ENCODE measurements at regions not wholly inside any gene's neighbourhood (a gene's known extent, or its start where the extent isn't known, plus 50 kb on each side); places are given as distances from the start of the nearest gene placed in this dataset.
"Not testable (repeated sequence)": the region's sequence is repeated elsewhere in the genome, so short reads cannot be mapped to it uniquely, and the experiment has no call there.

DNA sequence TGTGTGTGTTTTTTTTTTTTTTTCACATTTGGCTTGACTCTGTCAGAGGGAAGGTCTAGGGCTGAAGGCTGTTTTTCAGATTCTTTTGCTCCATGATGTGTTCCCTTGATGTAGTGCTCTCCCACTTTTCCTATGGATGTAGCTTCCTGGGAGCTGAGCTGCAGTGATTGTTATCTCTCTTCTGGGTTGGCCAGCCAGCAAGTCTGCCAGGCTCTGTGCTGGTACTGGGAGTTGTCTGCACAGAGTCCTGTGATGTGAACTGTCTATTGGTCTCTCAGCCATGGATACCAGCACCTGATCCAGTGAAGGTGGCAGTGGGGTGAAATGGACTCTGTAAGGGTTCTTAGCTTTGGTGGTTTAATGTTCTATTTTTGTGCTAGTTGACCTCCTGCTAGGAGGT is 377.4 kb upstream of the MAN1A1 start:
- not testable (repeated sequence) for DNase-seq (ENCODE audit: low spot score)

DNA sequence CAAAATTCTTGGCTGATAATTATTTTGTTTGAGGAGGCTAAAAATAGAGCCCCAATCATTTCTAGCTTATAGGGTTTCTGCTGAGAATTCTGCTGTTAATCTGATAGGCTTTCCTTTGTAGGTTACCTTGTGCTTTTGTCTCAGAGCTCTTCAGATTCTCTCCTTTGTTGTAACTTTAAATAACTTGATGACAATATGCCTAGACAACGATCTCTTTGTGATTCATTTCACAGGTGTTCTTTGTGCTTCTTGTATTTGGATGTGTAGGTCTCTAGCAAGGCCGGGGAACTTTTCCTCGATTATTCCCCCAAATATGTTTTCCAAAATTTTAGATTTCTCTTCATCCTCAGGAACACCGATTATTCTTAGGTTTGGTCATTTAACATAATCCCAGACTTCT is 376.5 kb upstream of the MAN1A1 start:
- DNase-seq (ENCODE audit: low spot score) = no peak

DNA sequence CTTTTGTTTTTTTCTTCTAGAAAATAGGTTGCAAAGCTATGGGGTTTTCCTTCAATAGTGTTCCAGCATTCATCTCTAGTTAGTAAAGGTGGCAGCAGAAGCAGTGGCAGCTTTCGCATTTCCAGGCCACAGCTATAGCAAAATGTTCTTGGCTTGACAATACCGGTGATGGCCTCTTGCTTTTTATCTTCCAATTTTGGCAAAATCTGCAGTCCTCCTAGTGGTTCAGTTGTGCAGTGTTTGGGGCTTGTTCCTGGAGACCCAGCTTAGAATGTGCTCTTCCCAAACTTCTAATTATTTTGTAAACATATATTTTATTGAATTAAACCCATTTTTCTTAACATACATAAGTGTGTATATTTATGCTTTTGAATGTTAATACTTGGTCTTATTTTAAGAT is 370.6 kb upstream of the MAN1A1 start:
- DNase-seq (ENCODE audit: low spot score) = peak; percentile 26

DNA sequence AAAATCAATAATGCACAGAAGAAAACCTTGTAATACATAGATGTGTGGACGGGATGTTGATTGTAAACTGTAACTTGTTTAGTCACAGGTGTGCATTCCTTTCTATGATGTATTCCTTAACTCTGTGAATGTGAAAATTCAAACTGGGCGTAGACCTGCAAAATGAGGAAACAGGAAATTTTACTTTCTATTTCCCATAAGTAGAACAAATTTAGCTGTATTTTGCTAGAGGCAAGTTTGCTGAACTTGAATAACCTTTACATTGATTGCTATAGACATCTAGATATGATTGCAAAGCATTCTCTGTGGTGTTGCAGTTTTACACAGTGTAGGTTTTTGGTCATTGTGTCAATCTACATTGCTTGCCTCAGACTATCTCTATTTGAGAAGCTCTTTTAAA is 368.4 kb upstream of the MAN1A1 start:
- DNase-seq (ENCODE audit: low spot score) = no peak

DNA sequence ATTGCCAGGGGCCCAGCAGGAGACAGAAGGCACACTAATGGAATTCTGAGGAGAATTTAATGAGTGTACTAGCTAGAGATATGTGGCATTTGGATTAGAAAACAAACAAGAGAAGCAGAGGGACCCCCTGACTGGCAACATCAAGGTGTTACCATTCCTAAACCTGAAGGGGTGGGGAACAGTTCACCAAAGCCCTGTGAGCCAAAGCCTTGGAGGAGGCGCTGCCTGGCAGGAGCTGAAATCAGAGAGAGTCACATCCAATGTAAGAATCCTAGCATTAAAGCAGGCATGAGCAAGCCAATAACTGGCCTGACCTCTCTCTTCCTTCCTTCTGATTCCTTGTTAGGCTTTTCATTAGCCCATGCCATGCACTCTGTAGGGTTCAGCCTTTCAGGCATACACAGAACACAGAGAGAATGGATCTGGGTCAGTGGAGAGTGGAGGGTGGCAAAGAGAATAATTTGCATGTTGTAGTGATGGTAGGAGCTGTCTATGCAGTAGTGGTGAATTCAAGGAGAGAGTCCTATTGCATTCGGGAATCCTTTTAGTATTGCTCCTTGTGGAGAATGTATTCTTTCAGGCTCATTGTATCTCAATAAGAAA is 367.2 kb upstream of the MAN1A1 start:
- no peak for DNase-seq (ENCODE audit: low spot score)

DNA sequence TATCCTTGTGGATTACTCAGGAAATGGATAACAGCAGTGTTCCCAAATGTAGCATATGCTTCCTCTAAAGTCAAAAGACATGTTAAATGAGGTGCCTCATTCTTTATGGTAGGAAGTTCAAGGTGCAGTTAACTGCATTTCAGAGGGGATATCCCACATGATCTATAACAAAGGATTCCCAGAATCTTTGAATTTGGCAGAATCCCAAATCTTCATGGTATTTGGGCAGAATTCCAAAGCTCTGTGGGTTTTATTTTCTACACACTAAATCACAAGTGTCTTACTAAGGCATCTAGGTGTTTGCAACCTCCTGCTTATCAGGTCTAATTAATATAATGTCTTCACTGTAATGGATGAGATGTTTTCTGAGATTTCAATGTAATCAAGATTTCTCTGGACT is 364.3 kb upstream of the MAN1A1 start:
- DNase-seq (ENCODE audit: low spot score) = no peak

DNA sequence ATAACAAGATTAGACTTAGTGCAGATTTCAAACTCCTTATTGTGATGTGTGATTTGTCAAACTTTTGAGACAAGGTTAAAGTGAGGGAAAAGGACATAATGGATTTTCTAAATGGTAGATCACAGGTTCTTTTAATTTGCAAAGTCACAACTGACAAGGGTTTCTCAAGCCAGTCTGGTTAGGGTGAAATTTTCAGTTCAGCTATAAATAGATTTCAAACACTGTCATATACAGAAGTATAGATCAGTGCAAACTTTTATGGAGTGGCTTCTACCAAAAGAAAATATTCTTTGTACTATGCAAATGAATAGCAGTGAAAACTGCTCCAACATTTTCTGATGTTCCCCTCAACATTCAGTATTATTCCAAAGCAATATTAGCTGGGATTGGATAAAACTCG is 337.1 kb upstream of the MAN1A1 start:
- no peak for DNase-seq (ENCODE audit: low spot score)

DNA sequence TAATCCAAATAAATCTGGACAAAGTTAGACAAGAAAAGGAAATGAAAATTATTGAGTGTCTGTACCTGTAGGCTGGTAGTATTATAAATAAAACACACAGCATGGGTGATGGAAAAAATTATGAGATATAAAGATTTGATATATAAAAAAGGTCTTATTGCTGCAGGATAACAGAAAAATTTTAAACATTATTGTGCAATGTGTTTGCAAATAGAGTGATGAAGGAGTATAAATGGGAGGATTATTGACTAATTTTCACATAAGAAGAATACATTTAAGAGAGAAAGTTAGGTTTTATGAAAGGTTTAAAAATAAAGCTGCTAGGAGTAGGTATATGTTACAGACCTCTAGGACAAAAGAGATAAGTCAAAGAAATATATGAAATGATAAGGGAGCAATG is 336.7 kb upstream of the MAN1A1 start:
- DNase-seq (ENCODE audit: low spot score) = no peak

DNA sequence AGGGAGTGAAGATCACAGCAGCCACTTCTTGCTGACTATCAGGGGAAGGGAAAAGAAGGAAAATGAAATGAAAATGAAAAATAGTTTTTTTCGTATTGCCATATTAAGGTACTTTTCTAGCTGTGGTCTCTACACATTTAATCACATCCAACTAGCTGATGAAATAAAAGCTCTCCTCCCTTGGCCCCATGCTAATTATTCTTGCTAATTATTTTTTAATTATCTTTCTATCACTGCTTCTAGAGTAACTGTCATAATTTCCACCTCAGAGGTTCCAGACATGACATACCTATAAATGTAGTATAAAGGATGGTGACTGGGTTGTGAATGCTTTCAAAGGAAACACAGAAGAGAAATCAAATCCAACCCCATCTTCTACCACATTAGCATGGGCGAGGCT is 334.1 kb upstream of the MAN1A1 start:
- no peak for DNase-seq (ENCODE audit: low spot score)

DNA sequence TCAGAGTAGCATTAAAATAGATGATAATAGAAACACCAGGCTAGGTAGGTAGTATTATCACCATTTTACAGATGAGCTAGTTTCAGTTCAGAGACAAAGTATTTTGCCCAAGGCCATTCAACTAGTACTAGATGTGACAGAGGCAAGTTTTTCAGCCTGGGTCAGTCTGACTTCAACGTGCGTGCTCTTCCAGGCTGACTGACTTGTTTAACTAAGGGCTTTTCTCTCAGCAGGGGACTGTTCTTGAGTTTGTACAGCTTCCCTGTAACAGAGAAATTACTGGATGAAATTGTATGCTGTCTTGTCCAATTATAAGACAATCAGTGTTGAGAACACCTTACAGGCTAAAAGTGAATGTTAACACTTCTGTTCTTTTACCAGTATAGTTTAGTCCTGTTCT is 333.5 kb upstream of the MAN1A1 start:
- DNase-seq (ENCODE audit: low spot score) = no peak

DNA sequence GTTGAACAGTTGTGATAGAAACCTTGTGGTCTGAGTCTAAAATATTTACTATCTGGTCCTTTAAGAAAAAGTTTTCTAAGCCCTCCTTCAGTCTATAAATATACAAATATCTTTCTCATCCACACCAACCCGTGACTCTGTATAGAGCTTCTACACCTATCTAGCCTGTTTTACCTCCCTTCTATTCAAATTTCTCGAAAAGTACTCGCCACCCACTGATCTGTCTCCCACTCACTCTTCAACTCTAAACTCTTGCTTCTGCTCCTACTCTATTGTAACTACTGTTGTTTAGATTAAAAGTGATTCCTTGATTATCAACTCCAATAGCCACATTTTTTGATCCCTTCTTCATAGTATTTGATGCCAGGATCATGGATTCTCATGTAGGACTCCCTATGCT is 329.4 kb upstream of the MAN1A1 start:
- no peak for DNase-seq (ENCODE audit: low spot score)

DNA sequence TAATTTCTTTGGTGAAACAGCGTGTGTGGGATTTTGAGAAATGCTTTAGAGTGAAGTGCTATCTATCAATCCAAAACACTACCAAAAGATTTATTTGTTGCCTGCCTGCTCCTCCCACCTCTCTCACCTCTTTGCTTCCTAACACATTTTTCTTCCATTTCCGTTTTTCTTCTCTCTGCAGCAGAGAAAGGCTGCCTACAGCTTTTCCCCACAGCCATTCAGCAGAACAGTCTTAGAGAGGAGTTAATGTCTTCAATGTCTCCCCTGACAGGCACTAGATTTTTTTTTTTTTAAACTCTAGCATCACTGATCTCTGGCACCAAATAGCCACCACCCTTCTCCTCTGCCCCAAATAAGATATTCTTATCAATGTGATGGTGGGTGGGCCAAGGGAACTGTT is 327.8 kb upstream of the MAN1A1 start:
- no peak for DNase-seq (ENCODE audit: low spot score)

DNA sequence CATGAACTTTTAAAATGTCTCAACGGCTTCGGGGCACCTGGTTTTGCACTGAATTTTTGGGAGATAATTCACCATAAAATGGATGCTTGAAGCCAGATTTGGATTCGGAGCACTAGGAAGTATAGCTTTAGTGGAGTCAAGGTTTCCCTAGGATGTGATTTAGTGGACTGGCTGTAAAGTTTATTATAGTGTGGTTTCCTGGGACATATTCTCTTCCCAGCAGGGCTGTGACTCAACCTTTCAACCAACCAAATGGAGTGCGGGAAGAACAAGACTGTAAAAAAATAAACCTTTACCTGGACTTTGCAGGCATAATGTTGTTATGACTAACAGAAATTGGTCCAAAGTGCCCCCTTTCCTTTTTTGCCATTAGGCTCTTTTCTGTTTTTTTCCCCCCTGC is 327.4 kb upstream of the MAN1A1 start:
- DNase-seq (ENCODE audit: low spot score) = no peak

DNA sequence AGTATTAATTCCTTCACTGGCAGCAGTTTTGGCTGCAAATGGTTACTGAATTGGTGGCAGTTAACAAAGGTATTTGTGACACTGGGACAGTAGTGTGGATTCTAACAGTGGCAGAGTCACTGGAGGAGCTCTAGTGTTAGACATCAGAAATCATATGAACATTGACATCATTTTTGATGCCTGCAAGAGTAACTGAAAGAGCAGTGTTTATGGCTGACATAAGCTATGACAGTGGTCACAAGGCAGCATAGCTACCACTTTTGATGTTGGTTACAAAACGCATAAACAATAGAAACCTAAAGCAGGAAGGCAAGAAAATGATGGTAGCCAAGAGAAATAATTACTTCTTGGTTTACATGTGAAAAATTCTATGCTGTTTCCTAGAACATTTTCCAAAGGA is 326.7 kb upstream of the MAN1A1 start:
- no peak for DNase-seq (ENCODE audit: low spot score)

DNA sequence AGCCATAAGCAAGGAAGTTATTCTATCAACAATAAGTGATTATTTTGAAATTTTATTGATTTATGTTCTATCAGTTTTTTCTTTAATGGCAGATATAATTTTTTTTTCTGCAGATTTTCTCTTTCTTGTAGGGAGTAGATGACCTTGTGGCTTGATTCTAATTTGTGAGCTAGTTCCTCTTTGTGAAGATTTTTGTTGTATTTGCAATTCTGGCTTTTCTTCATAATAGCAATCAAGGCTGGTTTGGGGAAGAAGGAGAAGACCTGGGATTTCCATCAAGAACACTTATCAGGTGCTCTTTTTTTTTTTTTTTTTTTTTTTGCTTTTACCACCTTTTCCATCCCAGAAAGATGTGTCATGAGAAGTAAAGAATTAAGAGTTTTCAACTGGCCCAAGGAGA is 324.2 kb upstream of the MAN1A1 start:
- no peak for DNase-seq (ENCODE audit: low spot score)

DNA sequence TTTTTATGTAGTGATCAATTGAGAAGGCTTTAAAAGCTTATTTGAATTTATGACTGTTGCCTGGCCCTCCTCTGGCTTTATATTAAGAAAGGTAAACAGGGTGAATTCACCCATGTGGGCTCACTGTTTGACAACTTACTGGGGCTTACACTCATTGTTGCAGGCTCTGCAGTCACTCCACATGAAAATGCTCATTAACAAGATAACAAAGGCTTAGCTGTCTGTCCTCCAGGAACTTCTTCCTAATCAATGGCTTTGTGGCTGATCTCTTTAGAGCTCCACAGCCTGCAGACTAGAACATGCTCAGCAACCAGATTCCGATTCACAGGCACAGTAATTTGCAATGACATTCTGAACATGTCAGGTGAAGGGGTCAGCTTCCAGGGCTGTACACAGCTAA is 323.2 kb upstream of the MAN1A1 start:
- DNase-seq (ENCODE audit: low spot score) = no peak

DNA sequence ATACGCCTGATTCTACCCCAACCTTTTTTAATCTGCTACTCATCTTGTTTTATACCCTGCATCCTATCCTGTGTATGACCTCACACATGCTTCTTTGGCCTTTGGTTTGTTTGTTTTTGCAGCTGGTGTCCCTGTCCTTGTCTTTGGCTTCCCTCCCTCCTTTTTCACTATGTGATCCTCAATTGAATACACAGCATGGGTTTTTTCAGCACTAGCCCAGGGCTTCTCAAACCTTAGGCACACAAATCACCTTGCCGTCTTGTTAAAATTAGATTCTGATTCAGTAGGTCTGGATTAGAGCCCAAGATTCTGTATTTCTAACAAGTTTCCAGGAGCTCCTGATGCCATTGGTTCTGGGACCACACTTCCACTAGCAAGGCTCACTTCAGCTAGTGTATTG is 321.5 kb upstream of the MAN1A1 start:
- no peak for DNase-seq (ENCODE audit: low spot score)

DNA sequence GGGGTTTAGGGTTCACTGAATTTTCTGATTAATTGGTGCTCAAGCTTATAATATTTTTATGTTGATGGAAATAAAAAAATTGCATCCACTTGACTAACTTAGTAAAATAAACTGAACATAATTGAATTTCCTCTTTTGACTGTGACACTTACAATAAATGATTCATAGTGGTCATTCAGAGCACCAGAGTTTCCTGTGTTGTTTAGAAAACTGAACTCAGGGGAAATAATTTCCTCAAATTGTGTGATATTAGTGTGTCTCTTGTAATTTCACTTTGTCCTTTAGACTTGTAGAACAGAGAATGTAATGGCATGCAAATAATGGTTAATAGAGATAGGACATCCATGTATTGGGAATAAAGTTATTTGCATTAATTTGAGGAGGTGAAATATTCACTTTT is 319.7 kb upstream of the MAN1A1 start:
- DNase-seq (ENCODE audit: low spot score) = no peak

DNA sequence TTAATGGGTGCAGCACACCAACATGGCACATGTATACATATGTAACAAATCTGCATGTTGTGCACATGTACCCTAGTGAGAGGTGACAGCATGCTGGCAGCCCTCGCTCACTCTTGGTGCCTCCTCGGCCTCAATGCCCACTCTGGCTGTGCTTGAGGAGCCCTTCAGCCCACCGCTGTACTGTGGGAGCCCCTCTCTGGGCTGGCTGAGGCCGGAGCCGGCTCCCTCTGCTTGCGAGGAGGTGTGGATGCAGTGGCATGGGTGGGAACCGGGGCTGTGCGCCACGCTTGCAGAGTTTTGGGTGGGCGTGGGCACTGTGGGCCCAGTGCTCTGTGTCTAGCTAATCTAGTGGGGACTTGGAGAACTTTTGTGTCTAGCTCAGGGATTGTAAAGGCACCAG is 315.9 kb upstream of the MAN1A1 start:
- not testable (repeated sequence) for DNase-seq (ENCODE audit: low spot score)

DNA sequence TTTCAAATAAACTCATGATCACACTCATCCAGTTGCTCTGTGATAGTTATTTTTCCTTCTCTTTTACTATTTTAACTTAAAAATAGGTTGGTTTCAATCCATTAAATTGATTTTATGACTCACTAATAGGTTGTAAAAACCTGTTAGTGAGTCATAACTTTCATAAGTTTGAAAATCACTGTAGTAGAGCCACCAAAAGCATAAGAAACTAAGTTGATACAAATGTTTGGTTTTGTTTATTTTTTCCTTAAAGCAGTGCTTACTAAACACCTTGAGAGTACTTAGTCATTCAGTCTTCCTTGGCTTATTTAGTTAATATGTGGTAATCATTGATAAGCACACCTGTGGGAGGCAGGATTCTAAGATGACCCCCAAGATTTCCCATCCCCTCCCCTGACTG is 312.1 kb upstream of the MAN1A1 start:
- no peak for DNase-seq (ENCODE audit: low spot score)

DNA sequence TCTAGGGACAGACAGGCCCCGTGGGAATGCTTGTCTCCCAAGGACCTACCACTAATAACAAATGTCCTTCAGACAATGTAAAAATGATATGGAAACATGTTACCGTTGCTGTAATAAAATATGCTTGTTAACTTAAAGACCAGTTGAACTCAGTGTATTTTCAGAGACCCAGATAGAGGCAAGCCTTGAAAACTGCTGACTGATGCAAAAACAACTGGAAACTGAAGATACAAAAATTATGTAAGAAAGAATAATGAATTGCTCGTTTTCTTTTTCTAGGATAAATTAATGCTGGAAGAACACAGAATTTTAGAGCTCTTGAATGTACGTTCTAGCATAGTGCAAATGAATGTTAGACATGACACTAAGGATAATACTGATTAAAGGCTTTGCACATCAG is 311.5 kb upstream of the MAN1A1 start:
- no peak for DNase-seq (ENCODE audit: low spot score)

DNA sequence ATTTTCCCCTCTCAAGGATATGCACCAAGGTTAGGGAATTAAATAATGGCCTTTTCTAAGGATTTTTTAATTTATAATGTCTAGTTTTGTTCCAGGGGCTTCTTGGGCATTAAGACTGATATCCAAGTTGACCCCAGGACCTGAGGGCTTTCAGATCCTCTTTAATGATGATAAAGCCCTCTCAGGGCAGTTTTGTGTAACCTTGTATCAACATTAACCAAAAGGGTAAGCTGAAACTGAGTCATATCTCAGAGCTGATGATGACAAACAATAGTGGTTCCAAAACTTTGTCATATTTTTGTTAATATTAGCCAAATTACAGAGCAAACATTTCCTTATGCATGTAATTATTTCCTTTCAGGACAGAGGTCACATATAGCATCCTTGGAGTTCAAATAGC is 309.4 kb upstream of the MAN1A1 start:
- DNase-seq (ENCODE audit: low spot score) = no peak

DNA sequence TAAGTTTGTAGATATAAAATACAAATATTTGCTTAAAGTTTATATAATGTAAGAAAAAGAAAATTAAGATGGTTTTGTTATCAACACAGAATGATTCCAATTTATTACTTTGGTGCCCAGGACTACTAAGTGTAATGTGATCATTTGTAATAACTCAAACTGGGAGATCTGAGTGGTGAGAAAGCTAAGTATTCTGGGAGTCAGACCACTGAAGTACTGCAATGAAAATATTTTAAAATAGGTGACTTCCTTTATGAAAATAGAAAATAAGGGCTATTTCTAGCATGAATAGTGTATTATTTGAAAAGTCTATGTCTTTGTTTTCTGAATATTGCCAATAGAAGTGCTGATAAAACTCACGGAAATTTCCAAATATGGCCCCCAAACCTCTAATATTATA is 305.6 kb upstream of the MAN1A1 start:
- DNase-seq (ENCODE audit: low spot score) = no peak

DNA sequence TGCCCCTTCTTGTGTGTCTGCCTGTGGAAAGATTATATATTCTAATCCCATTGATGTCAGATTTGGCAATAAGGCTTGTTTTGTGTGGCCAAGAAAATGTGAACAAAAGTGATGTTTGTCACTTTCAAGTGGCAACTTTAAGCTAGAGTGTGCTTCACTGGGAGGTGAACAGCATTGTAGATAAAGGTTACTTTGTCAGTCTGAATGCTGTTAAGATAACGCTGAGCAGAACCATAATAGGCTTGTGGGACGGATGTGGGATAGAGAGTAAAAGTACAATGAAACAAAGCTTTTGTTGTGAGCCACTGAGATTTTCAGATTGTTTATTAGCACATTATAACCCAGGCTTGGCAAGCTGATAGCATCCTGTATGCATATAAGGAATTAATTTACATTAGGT is 303.8 kb upstream of the MAN1A1 start:
- DNase-seq (ENCODE audit: low spot score) = no peak

DNA sequence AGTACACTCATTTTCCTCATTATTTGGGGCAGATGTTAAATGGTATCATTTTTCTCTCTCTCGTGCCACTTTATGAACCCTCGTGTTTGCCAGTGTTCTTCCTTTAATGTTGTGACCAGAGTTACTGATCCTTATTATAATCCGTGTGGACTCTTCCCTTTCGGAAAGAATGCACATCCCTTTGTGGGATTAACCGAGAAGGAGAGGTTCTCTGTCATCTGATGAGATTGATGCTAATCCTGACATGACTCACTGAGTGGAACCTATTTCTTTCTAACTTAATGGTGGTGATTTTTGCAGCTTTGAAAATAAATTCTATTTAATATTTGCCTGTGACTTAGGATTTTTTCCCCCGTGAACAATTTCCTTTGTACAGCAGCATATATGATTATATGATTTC is 300.0 kb upstream of the MAN1A1 start:
- DNase-seq (ENCODE audit: low spot score) = no peak

All from hematopoietic multipotent progenitor cell treated with erythropoietin and hydrocortisone succinate and interleukin-3 and kit ligand, for 17 days (in vitro differentiated cells).